DND-41 (cell line): ENCODE measurements at regions not wholly inside any gene's neighbourhood (a gene's known extent, or its start where the extent isn't known, plus 50 kb on each side); places are given as distances from the start of the nearest gene placed in this dataset.

ENCODE experiments used
- ATAC-seq: fragments of 200-7000 bp; cut with Tn5 transposase; 3 replicates; pipeline ENCODE4 v1.9.1; 2021; ENCODE audit warnings: low read depth; ENCODE audit not compliant: insufficient read depth
- DNase-seq: peaks from one replicate; pipeline ENCODE4 v3.0.0-alpha.2; 2020
- H2AFZ ChIP-seq: 2 replicates; pipeline ENCODE4 v1.6.0; 2012; ENCODE audit warnings: low read depth, low read length
- H3K27ac ChIP-seq: 2 replicates; pipeline ENCODE4 v1.5.1; 2012; ENCODE audit warnings: low read length, inconsistent platforms
- H3K27me3 ChIP-seq: fragments of 200-600 bp; sonication (generic); 2 replicates; pipeline ENCODE4 v1.6.0; 2012; ENCODE audit warnings: low read length, mild to moderate bottlenecking, inconsistent platforms; ENCODE audit not compliant: insufficient read depth, poor library complexity
- H3K36me3 ChIP-seq: 2 replicates; pipeline ENCODE4 v1.5.1; 2012; ENCODE audit warnings: low read length, inconsistent platforms; ENCODE audit not compliant: insufficient read depth
- H3K4me1 ChIP-seq: 2 replicates; pipeline ENCODE4 v1.5.1; 2012; ENCODE audit warnings: mild to moderate bottlenecking, low read length; ENCODE audit not compliant: insufficient read depth
- H3K4me2 ChIP-seq: 2 replicates; pipeline ENCODE4 v1.6.0; 2012; ENCODE audit warnings: mild to moderate bottlenecking, moderate library complexity, low read length, inconsistent platforms; ENCODE audit not compliant: insufficient read depth
- H3K4me3 ChIP-seq, 2 experiments: fragments of 200-600 bp in 1 of 2; shearing (Covaris generic) in 1 of 2; 2 replicates each; pipeline ENCODE4 v1.5.1; 2012 to 2016; ENCODE audit warnings: inconsistent platforms in 2 of 2, low read length in 2 of 2, mild to moderate bottlenecking in 2 of 2, low read depth in 1 of 2, moderate library complexity in 1 of 2
- H3K79me2 ChIP-seq: 2 replicates; pipeline ENCODE4 v1.6.0; 2012; ENCODE audit warnings: low read length, inconsistent platforms; ENCODE audit not compliant: insufficient read depth
- H3K9ac ChIP-seq: 2 replicates; pipeline ENCODE4 v1.6.0; 2012; ENCODE audit warnings: low read depth, mild to moderate bottlenecking, inconsistent platforms, low read length, moderate library complexity
- H3K9me3 ChIP-seq: 2 replicates; pipeline ENCODE4 v1.5.1; 2012; ENCODE audit warnings: low read length, moderate library complexity, mild to moderate bottlenecking, inconsistent platforms; ENCODE audit not compliant: insufficient read depth, severe bottlenecking
- H4K20me1 ChIP-seq: 2 replicates; pipeline ENCODE4 v1.6.0; 2012; ENCODE audit warnings: low read length; ENCODE audit not compliant: insufficient read depth
- EZH2 ChIP-seq: IDR thresholded peaks from 3 replicates; pipeline ENCODE4 v1.6.1; 2012; ENCODE audit warnings: borderline replicate concordance, low read depth, mild to moderate bottlenecking, moderate library complexity, low read length, inconsistent platforms; ENCODE audit not compliant: severe bottlenecking
- TF ChIP-seq, protein P1 (sequence below): IDR thresholded peaks from 2 replicates; pipeline ENCODE4 v1.5.1; 2012; ENCODE audit warnings: borderline replicate concordance, low read length, moderate library complexity, mild to moderate bottlenecking; ENCODE audit not compliant: poor library complexity, severe bottlenecking; ENCODE audit errors: extremely low read depth

DNA sequence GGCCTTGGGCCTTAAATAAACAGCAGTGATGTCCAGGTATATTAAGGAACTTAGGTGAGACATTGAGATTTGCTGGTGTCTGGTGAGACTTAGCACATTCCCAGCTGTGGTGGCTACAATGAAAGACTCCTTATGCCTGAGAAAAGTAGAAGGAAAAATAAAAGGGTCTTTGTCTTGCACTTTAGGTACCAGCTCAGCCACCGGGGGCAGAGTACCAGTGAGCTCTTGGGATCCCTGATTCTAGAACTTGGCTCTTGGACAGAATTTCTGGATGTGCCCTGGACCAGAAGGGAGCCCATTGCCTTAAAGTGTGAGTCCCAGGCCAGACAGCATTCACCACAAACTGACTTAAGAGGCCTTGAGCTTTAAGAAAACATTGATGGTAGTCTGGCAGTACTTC, 1038.7 kb downstream of the SORCS3 start:
- Histone ChIP-seq H3K27me3 (no peaks in the 10 kb centered on the region), H4K20me1 (no peaks in the 10 kb centered on the region), H3K9ac (no peak overlapping the region), H2AFZ (no peak overlapping the region), H3K27ac (no peak overlapping the region), H3K4me2 (no peak overlapping the region), H3K79me2 (no peaks in the 10 kb centered on the region), H3K9me3 (no peaks in the 10 kb centered on the region), H3K4me3 (no peak overlapping the region), H3K4me1 (no peaks in the 10 kb centered on the region), H3K36me3 (no peaks in the 10 kb centered on the region)
- no peak for TF ChIP-seq EZH2
- TF ChIP-seq, protein P1, sequence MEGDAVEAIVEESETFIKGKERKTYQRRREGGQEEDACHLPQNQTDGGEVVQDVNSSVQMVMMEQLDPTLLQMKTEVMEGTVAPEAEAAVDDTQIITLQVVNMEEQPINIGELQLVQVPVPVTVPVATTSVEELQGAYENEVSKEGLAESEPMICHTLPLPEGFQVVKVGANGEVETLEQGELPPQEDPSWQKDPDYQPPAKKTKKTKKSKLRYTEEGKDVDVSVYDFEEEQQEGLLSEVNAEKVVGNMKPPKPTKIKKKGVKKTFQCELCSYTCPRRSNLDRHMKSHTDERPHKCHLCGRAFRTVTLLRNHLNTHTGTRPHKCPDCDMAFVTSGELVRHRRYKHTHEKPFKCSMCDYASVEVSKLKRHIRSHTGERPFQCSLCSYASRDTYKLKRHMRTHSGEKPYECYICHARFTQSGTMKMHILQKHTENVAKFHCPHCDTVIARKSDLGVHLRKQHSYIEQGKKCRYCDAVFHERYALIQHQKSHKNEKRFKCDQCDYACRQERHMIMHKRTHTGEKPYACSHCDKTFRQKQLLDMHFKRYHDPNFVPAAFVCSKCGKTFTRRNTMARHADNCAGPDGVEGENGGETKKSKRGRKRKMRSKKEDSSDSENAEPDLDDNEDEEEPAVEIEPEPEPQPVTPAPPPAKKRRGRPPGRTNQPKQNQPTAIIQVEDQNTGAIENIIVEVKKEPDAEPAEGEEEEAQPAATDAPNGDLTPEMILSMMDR: no peak
- ATAC-seq: no peak
- no peak for DNase-seq

DNA sequence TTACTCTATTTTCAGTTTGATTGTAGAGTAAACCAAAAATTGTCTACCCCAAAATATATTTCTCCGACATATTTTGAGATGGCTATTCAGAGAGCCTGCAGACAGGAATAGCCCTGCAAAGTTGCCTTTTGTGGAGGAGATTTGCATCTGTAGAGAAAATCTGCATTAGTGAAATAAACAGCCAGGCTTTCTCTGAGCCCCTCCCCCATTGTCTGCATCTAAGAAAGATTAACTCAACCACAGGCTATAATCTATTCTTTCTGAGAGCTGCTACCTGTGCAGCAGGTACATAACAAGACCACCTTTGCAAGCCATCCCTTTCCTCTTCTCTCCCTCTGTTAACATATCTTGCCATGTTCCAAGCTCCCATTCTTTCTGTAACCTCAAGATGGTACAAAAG, 1034.2 kb downstream of the SORCS3 start:
- DNase-seq: no peak
- no peaks in the 10 kb centered on the region for H4K20me1 ChIP-seq
- H2AFZ ChIP-seq: no peak overlapping the region
- no peak overlapping the region for H3K4me2 ChIP-seq
- H3K27me3 ChIP-seq: no peaks in the 10 kb centered on the region
- no peak for TF ChIP-seq EZH2
- TF ChIP-seq, protein P1: no peak
- no peak overlapping the region for H3K4me3 ChIP-seq
- no peaks in the 10 kb centered on the region for H3K79me2 ChIP-seq
- no peaks in the 10 kb centered on the region for H3K9me3 ChIP-seq
- no peak overlapping the region for H3K27ac ChIP-seq
- no peak overlapping the region for H3K9ac ChIP-seq
- ATAC-seq: no peak
- no peaks in the 10 kb centered on the region for H3K4me1 ChIP-seq
- H3K36me3 ChIP-seq: no peaks in the 10 kb centered on the region

DNA sequence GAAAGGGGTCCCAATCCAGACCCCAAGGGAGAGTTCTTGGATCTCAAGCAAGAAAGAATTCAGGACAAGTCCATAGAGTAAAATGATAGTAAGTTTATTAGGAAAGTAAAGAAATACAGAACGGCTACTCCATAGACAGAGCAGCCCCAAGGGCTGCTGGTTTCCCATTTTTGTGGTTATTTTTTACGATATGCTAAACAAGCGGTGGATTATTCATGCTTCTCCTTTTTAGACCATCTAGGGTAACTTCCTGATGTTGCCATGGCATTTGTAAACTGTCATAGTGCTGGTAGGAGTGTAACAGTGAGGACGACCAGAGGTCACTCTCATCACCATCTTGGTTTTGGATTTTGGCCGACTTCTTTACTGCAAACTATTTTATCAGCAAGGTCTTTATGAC, 1033.4 kb downstream of the SORCS3 start:
- ATAC-seq: no peak
- no peak for DNase-seq
- Histone ChIP-seq H2AFZ (no peak overlapping the region), H3K9ac (no peak overlapping the region), H3K36me3 (no peaks in the 10 kb centered on the region), H3K79me2 (no peaks in the 10 kb centered on the region), H3K4me2 (no peak overlapping the region), H3K4me3 (no peak overlapping the region), H3K9me3 (no peaks in the 10 kb centered on the region), H3K27ac (no peak overlapping the region), H3K27me3 (no peaks in the 10 kb centered on the region), H3K4me1 (no peaks in the 10 kb centered on the region), H4K20me1 (no peaks in the 10 kb centered on the region)
- TF ChIP-seq EZH2: no peak
- TF ChIP-seq, protein P1: no peak

GRCh38 chr10:105658696-105659095, 1017.6 kb downstream of the SORCS3 start:
- no peaks in the 10 kb centered on the region for H3K4me1 ChIP-seq
- DNase-seq (no peak), ATAC-seq (no peak)
- H3K79me2 ChIP-seq: no peaks in the 10 kb centered on the region
- no peak overlapping the region for H3K4me3 ChIP-seq
- TF ChIP-seq, protein P1: no peak
- TF ChIP-seq EZH2: no peak
- no peaks in the 10 kb centered on the region for H3K36me3 ChIP-seq
- no peak overlapping the region for H3K27ac ChIP-seq
- H3K9me3 ChIP-seq: no peaks in the 10 kb centered on the region
- no peak overlapping the region for H2AFZ ChIP-seq
- no peak overlapping the region for H3K4me2 ChIP-seq
- H3K27me3 ChIP-seq: no peaks in the 10 kb centered on the region
- H3K9ac ChIP-seq: no peak overlapping the region
- no peaks in the 10 kb centered on the region for H4K20me1 ChIP-seq
